GM21786 (cell line): ENCODE measurements at regions not wholly inside any gene's neighbourhood (a gene's known extent, or its start where the extent isn't known, plus 50 kb on each side); places are given as distances from the start of the nearest gene placed in this dataset.

Source experiments
- ATAC-seq: cut with Tn5 transposase; IDR thresholded peaks from one replicate; pipeline ENCODE4 v1.9.1; 2021; ENCODE audit not compliant: unreplicated experiment

DNA sequence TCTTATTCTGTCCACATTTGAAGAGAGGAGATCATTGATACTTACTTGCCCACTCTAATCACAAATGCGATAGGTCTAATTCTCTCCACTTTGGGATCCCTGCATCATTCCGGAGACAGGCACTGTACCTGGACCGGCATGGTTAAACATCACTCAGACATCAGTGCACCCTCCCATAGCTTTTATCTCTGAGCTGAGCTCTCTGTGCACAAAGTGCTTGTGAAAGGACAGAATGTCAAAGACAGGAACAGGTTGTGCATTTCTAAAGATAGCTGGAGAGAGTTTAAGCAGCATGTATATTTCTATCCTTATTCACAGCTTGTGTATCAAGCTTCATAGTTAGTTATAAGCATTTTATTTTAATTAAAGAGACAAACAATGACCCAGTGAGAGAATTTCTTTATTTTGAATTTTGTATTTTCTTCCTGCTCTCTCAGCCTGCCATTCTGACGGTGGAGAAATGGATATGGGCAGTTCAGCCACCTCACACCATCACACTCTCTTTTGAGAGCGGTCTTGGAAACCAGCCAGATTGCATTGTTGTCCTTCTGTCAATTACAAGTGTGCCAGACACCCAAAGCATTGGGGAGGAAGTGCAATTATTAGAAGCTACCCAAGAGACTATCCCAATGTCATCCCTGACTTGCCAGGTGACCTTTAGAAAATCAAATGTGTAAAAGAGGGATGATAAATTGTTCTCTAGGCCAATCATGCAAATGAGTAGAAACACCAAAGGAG is 65.2 kb upstream of the CHL1 start:
- no peak for ATAC-seq

DNA sequence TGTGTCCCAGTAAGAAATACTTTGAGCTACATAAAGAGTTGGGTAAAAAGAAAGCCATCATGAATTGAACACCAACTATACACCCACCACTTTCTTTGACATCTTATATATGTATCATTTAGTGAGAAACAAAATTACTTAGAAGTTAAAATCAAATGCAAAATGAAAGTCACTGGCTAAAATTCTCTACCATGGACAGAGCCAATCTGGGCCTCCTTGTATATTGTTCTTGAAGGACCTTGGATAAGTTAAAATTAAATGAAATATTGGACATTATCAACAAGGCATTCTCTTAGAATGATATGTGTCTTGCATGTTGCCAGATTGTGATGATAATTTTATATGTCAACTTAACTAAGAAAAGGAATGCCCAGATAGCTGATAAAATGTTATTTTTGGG is 64.2 kb upstream of the CHL1 start:
- ATAC-seq, result no peak

- ATAC-seq, result no peak
Observed at GRCh38 chr3:132904-133303, 63.7 kb upstream of the CHL1 start.

DNA sequence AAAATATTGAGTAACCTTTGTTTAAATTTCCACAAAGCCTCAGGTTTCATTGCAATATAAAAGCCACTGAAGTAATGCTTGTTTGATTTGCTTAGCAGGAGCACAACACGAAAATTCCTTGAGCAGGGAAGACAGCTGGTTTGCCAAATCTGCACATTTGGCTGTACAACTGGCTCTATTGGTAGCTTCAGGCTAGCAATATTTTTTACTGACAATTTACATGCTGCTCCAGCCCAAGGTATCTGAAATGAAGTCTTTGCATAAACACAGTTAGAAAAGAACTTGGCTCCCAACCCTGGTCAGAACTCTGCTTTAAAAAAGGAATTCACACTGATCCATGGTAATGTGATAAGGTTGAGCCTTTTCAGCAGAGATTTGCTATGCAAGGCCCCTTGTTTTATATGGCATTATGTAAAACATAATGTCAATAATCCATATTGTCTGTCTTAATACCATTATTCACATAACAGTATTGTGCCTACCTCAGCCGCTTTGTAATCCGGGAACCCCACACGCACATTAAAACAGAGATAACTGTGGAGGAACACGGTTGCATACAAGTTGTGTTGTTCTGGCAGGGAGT is 55.7 kb upstream of the CHL1 start:
- ATAC-seq, result no peak
